HG03558 (cell line): ENCODE measurements at regions not wholly inside any gene's neighbourhood (a gene's known extent, or its start where the extent isn't known, plus 50 kb on each side); places are given as distances from the start of the nearest gene placed in this dataset.
"Not testable (repeated sequence)": the region's sequence is repeated elsewhere in the genome, so short reads cannot be mapped to it uniquely, and the experiment has no call there.

Source experiments
- ATAC-seq: cut with Tn5 transposase; IDR thresholded peaks from one replicate; pipeline ENCODE4 v1.9.1; 2021; ENCODE audit warnings: moderate number of reproducible peaks; ENCODE audit not compliant: unreplicated experiment; ENCODE audit errors: extremely low read depth

- no peak for ATAC-seq
Measured at GRCh38 chr7:85316489-85316888, 129.6 kb upstream of the SEMA3D start.

DNA sequence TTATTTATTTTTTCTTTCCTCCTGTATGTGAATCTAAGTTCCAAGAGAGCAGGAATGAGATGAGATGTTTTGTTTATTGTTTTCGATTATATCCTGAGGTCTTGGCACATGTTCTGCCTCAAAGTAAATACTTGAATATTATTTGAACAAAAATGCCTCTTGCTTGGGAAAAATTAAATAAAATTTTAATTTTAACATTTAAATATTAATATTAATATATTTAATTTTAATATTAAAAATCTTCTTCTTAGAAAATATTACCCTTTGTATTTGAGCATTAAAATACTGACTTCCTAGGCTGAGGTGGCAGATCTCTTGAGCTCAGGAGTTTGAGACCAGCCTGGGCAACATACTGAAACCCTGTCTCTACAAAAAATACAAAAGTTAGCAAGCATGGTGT is 123.4 kb upstream of the SEMA3D start:
- ATAC-seq, result no peak

DNA sequence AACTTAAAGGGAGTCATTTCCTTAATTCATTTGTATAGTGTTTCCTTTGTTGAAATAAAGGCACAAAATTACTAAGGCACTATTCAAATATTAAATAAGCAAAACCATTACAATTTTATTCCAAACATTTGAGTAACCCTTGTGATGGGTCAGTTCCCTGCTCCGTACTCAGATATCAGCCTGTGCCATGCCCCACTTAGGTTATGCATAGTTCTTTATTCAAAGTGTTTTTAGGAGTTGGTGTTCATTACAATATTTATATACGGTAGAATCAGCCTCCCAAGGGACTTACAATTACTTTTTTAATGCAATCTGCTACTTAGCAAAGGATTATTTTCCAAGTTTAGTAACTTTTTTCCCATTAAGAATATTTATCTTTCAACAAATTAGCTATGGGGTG is 119.3 kb upstream of the SEMA3D start:
- no peak for ATAC-seq

GRCh38 chr7:85294176-85294575 is 107.3 kb upstream of the SEMA3D start:
- ATAC-seq, result no peak

- ATAC-seq, result no peak
Measured at GRCh38 chr7:85292908-85293576, 106.2 kb upstream of the SEMA3D start.

DNA sequence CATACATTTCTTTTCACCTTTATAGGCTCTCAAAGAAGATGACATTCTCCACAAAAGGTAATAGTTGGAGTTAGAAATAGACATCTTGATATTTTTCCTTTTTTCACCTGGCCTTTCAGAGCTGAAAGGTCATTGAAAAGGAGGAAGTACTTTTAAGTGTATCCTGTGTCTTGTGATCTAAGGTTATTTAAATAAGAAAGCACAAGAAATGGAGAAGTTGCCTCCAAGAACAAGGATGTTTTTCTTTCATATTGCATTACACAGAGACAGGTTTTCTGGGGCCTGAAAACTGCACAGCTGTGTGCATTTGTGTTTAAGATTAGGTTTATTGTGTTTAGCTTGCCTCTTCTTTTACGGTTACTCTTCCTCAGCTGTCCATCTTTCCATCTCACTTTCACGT is 103.4 kb upstream of the SEMA3D start:
- no peak for ATAC-seq

DNA sequence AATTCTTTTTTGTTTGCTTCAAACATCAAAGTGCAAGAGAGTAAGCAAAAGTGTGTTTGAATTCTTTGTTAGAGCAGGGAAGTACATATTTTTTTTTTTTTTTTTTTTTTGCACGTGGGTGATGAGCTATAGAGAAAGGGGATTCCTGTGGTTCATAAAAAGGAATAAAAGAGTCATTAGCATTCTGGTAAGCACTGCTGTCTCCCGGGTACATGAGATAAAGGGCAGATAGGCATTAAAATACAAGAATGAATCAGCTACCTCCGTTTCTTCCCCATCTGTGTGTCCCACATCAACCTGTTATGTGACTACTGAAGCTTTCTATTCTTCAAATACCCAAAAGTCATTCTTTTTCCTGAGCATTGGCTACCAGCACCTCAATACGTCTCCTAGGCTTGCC is 102.4 kb upstream of the SEMA3D start:
- no peak for ATAC-seq

DNA sequence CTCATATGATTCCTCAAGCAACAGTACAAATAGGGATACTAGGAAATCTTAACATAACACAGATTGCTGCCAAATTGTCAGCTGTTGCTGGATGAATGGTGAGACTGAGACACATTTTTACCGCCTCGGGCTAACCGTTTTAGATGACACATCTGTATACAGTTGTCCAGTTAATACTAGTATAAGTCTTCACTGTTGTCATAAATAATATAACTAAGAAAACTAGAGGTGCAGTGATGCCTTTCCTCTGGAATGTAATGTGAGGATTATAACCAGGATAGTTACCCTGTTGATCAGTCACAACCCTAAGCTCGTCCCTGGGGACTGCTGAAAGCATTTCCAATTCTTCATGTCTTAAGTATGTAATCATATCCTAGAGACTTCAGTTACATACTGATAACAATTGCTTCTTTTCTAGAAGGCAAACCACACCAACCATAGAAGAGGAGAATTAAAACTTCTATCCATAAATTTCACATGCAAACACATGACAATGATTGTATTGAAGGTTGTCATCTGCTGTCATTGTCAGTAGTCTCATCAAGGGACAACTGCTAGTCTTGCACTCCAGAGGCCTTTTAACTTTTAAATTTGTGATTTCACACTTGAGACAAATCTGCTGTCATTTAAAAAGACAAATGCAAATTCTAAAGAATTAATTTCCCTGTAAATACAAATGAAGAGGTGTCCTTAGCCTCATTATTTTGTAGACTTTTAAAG is 100.4 kb upstream of the SEMA3D start:
- no peak for ATAC-seq

DNA sequence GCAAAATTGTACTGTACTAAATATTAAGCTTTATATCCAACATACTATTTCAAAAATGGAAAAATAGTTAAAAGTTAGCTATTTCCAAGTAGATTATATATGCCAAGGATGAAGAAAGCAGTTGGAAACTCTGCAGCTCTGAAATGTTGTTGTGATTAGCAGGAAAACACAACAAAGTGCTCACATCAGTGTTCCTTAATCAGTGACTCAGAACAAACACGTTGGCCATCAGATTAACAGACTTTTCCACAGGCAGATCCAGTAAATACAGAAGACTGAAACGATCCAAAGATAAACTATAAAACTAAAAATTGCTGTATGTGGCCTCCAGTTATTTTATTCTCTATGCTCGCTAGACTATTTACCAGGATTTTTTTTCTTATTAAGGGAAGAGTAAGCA is 99.6 kb upstream of the SEMA3D start:
- ATAC-seq, result no peak

DNA sequence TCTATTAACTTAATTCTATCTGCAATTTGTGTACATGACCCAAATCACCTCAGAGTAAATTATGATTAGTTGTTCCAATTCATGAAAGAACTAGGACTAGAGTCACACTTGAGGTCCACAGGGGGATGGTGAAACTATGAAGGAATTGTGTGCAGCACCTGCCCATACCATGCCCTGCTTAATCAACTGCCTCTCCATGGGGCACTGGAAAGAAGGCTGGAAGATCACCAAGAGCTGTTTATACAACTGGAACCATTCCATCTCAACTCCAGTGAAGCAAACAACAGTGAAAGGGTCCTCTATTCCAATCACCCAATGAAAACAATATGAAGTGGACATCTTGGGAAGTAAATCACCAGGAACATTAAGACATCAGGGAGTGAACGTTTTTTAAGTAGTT is 98.7 kb upstream of the SEMA3D start:
- ATAC-seq, result no peak

DNA sequence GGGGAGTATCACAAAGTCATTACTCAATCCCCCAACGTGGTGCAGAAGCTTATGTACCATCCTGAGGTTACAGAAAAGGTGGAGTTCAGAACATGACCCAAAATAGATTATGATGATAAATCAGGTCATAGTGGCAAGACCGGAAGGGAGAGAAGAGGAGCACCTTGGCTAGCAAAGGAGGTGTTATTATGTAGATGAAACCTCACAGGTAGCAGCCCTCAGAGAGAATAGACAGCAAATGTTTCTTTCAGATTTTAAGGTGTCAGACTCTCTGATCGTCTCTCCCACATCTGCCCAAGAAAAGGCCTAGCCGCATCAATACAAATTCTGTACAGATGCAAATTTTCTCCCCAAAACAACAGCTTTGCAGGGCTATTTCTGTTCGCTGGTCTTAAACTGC is 88.3 kb upstream of the SEMA3D start:
- no peak for ATAC-seq

- ATAC-seq, result no peak
Measured at GRCh38 chr7:85274454-85274853, 87.6 kb upstream of the SEMA3D start.

DNA sequence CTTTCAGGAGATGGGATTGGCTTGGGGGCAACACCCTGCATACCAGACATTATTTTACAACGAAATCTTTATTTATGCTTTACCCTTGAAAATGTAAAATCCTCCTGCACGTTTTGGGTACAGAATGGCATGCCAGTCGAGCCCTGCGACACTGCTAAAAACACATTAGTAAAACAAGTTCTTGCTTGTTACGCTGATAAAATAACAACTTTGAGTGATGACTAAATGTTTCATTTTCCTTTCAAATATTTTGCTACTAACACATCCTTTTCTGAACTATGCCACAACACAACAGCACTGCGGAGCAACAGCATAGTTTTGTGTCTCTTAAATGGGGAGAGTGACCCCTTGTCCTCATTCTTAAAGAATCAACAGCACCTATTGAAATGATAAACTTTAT is 76.0 kb upstream of the SEMA3D start:
- ATAC-seq, result no peak

DNA sequence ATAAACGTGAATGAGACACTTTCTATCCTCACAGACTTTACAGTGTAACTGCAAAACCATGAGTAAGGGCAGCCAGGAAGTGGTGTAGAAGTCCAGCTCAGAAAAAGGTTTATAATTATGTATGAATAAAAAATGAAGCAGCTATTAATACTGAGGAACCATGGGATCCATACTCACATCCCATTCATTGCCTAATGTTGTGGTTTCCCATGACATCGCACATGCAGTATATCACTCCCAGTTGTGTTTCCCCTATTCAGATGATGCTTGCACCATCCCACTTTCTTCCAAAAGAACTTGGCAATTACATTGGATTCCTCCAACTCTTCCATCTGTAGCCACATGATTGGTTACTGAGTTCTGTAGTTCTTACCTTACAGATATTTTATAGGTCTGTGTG is 74.5 kb upstream of the SEMA3D start:
- no peak for ATAC-seq

- ATAC-seq, result not testable (repeated sequence)
Measured at GRCh38 chr7:85249787-85250186, 62.9 kb upstream of the SEMA3D start.

- ATAC-seq, result no peak
Measured at GRCh38 chr7:85239109-85239508, 52.3 kb upstream of the SEMA3D start.

DNA sequence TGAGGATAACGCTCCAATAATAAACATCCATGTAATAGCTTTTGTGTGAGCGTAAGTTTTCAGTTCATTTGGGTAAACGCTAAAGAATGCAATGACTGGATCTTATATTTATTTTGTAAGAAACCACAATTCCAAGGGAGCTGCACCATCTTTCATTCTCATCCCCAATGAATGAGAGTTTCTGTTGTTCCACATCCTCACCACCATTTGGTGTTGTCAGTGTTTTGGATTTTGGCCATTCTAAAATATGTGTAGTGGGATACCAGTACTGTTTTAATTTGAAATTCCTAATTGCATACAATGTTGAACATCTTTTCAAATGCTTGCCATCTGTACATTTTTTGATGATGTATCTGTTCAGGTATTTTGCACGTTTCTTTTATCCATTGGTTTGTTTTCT is 50.9 kb upstream of the SEMA3D start:
- ATAC-seq, result no peak
